Liver (tissue), 8 donors: ENCODE measurements at regions not wholly inside any gene's neighbourhood (a gene's known extent, or its start where the extent isn't known, plus 50 kb on each side); places are given as distances from the start of the nearest gene placed in this dataset.

ENCODE experiments used
- DNase-seq: peaks from one replicate; pipeline ENCODE4 v3.0.0-alpha.2; 2017; ENCODE audit warnings: low spot score
- H3K27ac ChIP-seq, 2 donors: one replicate each; pipeline ENCODE4 v1.7.0; 2013; ENCODE audit warnings: inconsistent platforms in 2 of 2, low read length in 2 of 2, control low read depth in 1 of 2, low read depth in 1 of 2, mild to moderate bottlenecking in 1 of 2
- H3K27me3 ChIP-seq, 4 donors: one replicate each; pipeline versions ENCODE4 v1.6.1 to v1.7.0; 2013; ENCODE audit warnings: low read length in 3 of 4, inconsistent platforms in 1 of 4, mild to moderate bottlenecking in 1 of 4, moderate library complexity in 1 of 4; ENCODE audit not compliant: control insufficient read depth in 4 of 4, insufficient read depth in 4 of 4
- H3K36me3 ChIP-seq, 4 donors: one replicate each; pipeline versions ENCODE4 v1.6.1 to v1.7.0; 2013; ENCODE audit warnings: low read length in 3 of 4, mild to moderate bottlenecking in 3 of 4, low read depth in 1 of 4, moderate library complexity in 1 of 4; ENCODE audit not compliant: control insufficient read depth in 4 of 4, insufficient read depth in 3 of 4
- H3K4me1 ChIP-seq, 4 donors: one replicate each; pipeline versions ENCODE4 v1.6.1 to v1.7.0; 2013; ENCODE audit warnings: low read length in 3 of 4, mild to moderate bottlenecking in 3 of 4, moderate library complexity in 1 of 4; ENCODE audit not compliant: control insufficient read depth in 4 of 4, insufficient read depth in 4 of 4
- H3K4me3 ChIP-seq, 3 donors: one replicate each; pipeline versions ENCODE4 v1.6.1 to v1.7.0; 2013; ENCODE audit warnings: low read length in 3 of 3, control low read depth in 1 of 3, low read depth in 1 of 3, mild to moderate bottlenecking in 1 of 3
- H3K9ac ChIP-seq, 2 donors: one replicate each; pipeline ENCODE4 v1.7.0; 2013; ENCODE audit warnings: low read length in 2 of 2, mild to moderate bottlenecking in 2 of 2, moderate library complexity in 2 of 2, control low read depth in 1 of 2, low read depth in 1 of 2
- H3K9me3 ChIP-seq, 4 donors: one replicate each; pipeline versions ENCODE4 v1.6.1 to v1.7.0; 2013; ENCODE audit warnings: low read length in 3 of 4; ENCODE audit not compliant: control insufficient read depth in 4 of 4
- ATF3 ChIP-seq: IDR thresholded peaks from 2 replicates; pipeline ENCODE4 v1.6.1; 2016; ENCODE audit warnings: antibody characterized with exemption
- CTCF ChIP-seq: fragments of 150-350 bp; IDR thresholded peaks from 2 replicates; pipeline ENCODE4 v1.5.1; 2017; ENCODE audit warnings: improper control_type of control experiment, low read depth, low read length; ENCODE audit not compliant: missing input control
- EGR1 ChIP-seq, 2 donors: IDR thresholded peaks; 2 replicates each; pipeline ENCODE4 v1.6.1; 2016 to 2018; ENCODE audit warnings: antibody characterized with exemption in 2 of 2, low read depth in 2 of 2
- FOXA1 ChIP-seq: IDR thresholded peaks from 2 replicates; pipeline ENCODE4 v1.6.1; 2016; ENCODE audit warnings: antibody characterized with exemption
- FOXA2 ChIP-seq: IDR thresholded peaks from 2 replicates; pipeline ENCODE4 v1.6.1; 2016; ENCODE audit warnings: antibody characterized with exemption
- GABPA ChIP-seq, 2 donors: IDR thresholded peaks in 1 of 2; conservative IDR thresholded peaks in 1 of 2; 2 replicates each; pipeline ENCODE4 v1.6.1; 2016; ENCODE audit warnings: antibody characterized with exemption in 2 of 2, mild to moderate bottlenecking in 1 of 2, moderate library complexity in 1 of 2
- HNF4A ChIP-seq, 2 donors: conservative IDR thresholded peaks; 2 replicates each; pipeline ENCODE4 v1.6.1; 2016; ENCODE audit warnings: antibody characterized with exemption in 2 of 2, mild to moderate bottlenecking in 2 of 2
- HNF4G ChIP-seq: IDR thresholded peaks from 2 replicates; pipeline ENCODE4 v1.6.1; 2016; ENCODE audit warnings: antibody characterized with exemption
- JUND ChIP-seq, 2 donors: IDR thresholded peaks; 2 replicates each; pipeline ENCODE4 v1.6.1; 2016; ENCODE audit warnings: antibody characterized with exemption in 2 of 2
- MAX ChIP-seq: IDR thresholded peaks from 2 replicates; pipeline ENCODE4 v1.6.1; 2016; ENCODE audit warnings: antibody characterized with exemption
- NR2F2 ChIP-seq: IDR thresholded peaks from 2 replicates; pipeline ENCODE4 v1.6.1; 2016; ENCODE audit warnings: antibody characterized with exemption
- RAD21 ChIP-seq, 2 donors: IDR thresholded peaks; 2 replicates each; pipeline ENCODE4 v1.6.1; 2016; ENCODE audit warnings: antibody characterized with exemption in 2 of 2, mild to moderate bottlenecking in 2 of 2
- REST ChIP-seq: IDR thresholded peaks from 2 replicates; pipeline ENCODE4 v1.6.1; 2016; ENCODE audit warnings: antibody characterized with exemption, mild to moderate bottlenecking
- RXRA ChIP-seq, 2 donors: IDR thresholded peaks; 2 replicates each; pipeline ENCODE4 v1.6.1; 2017 to 2018; ENCODE audit warnings: antibody characterized with exemption in 2 of 2, mild to moderate bottlenecking in 1 of 2
- TAF1 ChIP-seq: conservative IDR thresholded peaks from 2 replicates; pipeline ENCODE4 v1.6.1; 2016; ENCODE audit warnings: antibody characterized with exemption, mild to moderate bottlenecking
- YY1 ChIP-seq: IDR thresholded peaks from 2 replicates; pipeline ENCODE4 v1.6.1; 2016; ENCODE audit warnings: antibody characterized with exemption, mild to moderate bottlenecking
- ZBTB33 ChIP-seq: IDR thresholded peaks from 2 replicates; pipeline ENCODE4 v1.6.1; 2016; ENCODE audit warnings: antibody characterized with exemption
- WGBS: extraction: QIAGEN DNeasy Blood & Tissue Kit; methylation state at CpG from one replicate; pipeline ENCODE4 v1.1.7; 2013; 5-methylcytosine and 5-hydroxymethylcytosine counted together
- donor health status: healthy.
- donor health status: healthy.
- donor health status: healthy.
- donor health status: healthy.
- donor health status: healthy.

- no peaks in the 10 kb centered on the region for H3K4me1 ChIP-seq
- H3K27me3 ChIP-seq, result no peaks in the 10 kb centered on the region
- no peak for TF ChIP-seq HNF4A (conservative IDR thresholded peaks at IDR 0.05)
- TF ChIP-seq EGR1 (IDR thresholded peaks at IDR 0.05; ENCODE audit: low read depth in 2 of 2), result no peak
- no peak for TF ChIP-seq YY1
- no peak for TF ChIP-seq TAF1
- no peak for TF ChIP-seq NR2F2
- no peak for TF ChIP-seq MAX
- TF ChIP-seq GABPA (IDR thresholded peaks at IDR 0.05 in 1 of 2, conservative IDR thresholded peaks at IDR 0.05 in 1 of 2), result no peak
- TF ChIP-seq RAD21 (IDR thresholded peaks at IDR 0.05), result no peak
- TF ChIP-seq ATF3, result no peak
- no peak for TF ChIP-seq FOXA2
- TF ChIP-seq FOXA1, result no peak
- TF ChIP-seq RXRA (IDR thresholded peaks at IDR 0.05), result no peak
- TF ChIP-seq CTCF, result no peak
- TF ChIP-seq REST, result no peak
- no peak for TF ChIP-seq JUND (IDR thresholded peaks at IDR 0.05)
- TF ChIP-seq ZBTB33, result no peak
- TF ChIP-seq HNF4G, result no peak
- no peak overlapping the region for H3K9ac ChIP-seq
- no peaks in the 10 kb centered on the region for H3K36me3 ChIP-seq
- peaks cover 0 to 3% (median 0%) of the 10 kb centered on the region in 4 donors for H3K9me3 ChIP-seq
- no peak overlapping the region for H3K27ac ChIP-seq
- no peak overlapping the region for H3K4me3 ChIP-seq
- 87% methylated on average over 5 of the region's 5 CpGs for WGBS
- no peak for DNase-seq
Observed at GRCh38 chr19:27764186-27764804, 1448.7 kb downstream of the UQCRFS1 start.
